HG03064 (cell line): ENCODE measurements at regions not wholly inside any gene's neighbourhood (a gene's known extent, or its start where the extent isn't known, plus 50 kb on each side); places are given as distances from the start of the nearest gene placed in this dataset.
"Not testable (repeated sequence)": the region's sequence is repeated elsewhere in the genome, so short reads cannot be mapped to it uniquely, and the experiment has no call there.

ENCODE experiments used
- ATAC-seq: cut with Tn5 transposase; IDR thresholded peaks from one replicate; pipeline ENCODE4 v1.9.1; 2021; ENCODE audit warnings: low read depth; ENCODE audit not compliant: unreplicated experiment

DNA sequence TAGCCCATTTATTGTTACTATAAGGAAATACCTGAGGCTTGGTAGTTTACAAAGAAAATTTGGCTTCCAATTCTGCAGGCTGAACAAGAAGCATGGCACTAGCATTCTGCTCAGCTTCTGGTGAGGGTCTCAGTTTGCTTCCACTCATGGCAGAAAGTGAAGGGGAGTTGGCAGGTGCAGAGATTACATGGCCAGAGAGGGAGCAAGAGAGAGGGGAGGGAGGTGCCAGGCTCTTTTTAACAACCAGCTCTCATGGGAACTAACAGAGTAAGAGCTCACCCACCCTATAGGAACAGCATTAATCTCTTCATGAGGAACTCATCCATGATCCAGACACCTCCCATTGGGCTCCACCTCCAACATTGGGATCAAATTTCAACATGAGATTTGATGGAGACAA lies 437.9 kb downstream of the CHL1 start:
- no peak for ATAC-seq

DNA sequence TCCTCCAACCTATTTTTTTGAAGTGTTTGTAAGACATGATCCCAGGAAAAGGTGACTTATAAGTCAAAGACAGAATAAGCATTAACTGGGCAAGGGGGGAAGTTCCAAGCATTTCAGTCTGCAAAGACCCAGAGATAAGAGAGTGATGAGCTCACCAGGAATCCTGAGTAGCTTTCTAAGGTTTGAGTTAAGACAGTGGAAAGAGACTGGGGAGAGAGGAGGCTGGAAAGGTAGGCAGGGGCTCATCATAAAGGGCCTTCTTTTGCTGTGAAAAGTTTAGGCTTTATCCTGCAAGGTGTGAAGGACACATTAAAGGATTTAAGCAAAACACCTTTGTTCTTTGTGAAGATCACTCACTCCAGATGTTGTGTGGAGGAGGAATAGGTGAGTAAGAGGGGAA lies 438.8 kb downstream of the CHL1 start:
- no peak for ATAC-seq

- ATAC-seq = no peak
Measured at GRCh38 chr3:643376-643775, 446.8 kb downstream of the CHL1 start.

GRCh38 chr3:655824-656223 lies 437.0 kb upstream of the CNTN6 start:
- no peak for ATAC-seq

GRCh38 chr3:661356-661755 lies 431.5 kb upstream of the CNTN6 start:
- ATAC-seq = no peak

GRCh38 chr3:674116-674515 lies 418.7 kb upstream of the CNTN6 start:
- ATAC-seq = no peak

DNA sequence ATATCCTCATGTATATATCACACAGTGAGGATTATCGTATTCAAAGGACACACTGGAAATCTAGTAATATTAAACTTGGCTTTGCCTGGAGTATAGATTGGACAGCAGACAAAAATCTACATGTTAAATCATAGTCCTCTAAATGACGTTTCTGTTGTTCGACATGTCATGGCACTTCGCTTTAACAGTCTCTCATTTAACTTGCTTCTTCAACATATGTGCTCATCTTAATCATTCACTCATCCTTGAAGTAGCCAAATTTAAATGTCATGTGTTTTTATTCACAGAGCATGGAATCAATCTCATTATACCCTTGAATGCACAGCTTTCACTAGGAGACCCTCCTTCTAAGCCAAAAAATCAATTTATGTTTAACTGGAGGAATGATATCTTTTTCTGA lies 417.0 kb upstream of the CNTN6 start:
- no peak for ATAC-seq

GRCh38 chr3:683770-684169 lies 409.1 kb upstream of the CNTN6 start:
- no peak for ATAC-seq

DNA sequence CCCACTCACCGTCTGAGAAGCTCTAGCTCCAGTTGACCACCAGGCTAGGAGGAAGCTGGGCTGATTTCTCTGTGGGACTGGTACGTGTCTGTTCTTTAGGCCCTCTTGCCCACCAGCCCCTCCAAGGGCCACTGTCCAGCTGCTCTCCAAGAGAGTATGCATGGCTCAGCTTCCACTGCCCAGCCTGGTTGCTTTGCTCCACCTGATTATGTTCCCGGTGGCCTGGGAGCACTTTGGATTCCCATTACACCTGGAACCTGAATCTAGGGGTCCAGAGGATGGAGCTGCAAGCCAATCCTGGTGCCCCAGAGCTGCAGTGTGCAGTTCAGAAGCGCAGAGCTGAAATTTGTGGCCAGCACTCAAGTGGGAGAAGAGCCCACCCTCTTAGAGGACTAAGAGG lies 402.1 kb upstream of the CNTN6 start:
- no peak for ATAC-seq

GRCh38 chr3:700514-700913 lies 392.3 kb upstream of the CNTN6 start:
- no peak for ATAC-seq

- ATAC-seq = no peak
Measured at GRCh38 chr3:707041-707440, 385.8 kb upstream of the CNTN6 start.

DNA sequence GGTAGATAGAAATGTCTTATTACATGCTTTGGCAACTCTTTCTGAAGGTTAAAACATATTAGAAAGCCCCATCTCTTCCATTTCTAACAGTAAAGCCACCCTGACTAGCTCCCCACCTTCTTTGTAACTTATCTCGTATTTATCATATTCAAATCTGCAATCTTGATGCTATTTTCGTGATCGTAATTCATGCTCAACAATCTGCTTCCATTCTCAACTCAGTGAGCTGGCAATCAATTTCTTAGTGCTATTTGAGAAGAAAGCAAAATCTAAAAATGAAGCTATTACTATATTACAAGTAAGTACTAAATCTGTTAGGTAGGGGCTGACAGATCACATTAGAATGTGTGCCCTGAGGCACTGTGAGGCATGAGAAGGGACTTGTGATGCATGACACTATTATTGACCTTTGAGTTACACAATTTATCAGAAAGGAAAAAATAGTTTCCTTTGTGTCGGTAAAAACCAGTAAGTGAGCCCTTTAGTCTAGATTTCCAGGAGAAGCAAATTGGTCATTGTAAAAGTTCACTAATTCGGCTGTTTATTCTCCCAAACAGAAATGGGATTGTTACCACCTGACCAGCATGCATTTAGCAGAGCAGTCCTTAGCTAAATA lies 379.7 kb upstream of the CNTN6 start:
- no peak for ATAC-seq

DNA sequence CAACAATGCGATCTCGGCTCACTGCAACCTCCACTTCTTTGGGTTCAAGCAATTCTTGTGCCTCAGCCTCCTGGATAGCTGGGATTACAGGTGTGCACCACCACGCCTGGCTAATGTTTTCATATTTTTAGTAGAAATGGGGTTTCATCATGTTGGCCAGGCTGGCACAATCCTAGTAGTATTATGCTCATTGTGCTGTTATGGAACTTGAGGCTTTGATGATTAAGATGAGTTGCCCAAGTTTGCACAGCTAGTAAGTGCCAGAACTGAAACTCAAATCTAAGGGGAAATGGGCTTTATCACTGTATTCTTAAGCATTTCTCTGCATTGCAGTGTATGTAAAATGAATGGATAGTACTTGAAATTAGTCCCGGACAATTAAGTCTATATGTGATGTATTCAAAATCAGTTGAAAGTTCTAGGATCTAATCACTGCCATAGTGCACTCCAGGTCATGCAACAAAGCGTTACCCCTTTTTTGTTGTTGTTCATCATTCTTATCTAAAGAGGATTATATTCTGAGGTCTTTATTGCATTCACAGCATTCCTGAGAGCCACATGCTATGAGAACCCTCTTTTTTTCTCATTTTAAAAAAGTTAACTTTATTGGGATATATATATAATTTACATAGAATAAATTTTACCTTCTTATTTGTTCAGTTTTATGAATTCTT lies 378.7 kb upstream of the CNTN6 start:
- ATAC-seq = no peak

GRCh38 chr3:721086-721485 lies 371.7 kb upstream of the CNTN6 start:
- no peak for ATAC-seq

DNA sequence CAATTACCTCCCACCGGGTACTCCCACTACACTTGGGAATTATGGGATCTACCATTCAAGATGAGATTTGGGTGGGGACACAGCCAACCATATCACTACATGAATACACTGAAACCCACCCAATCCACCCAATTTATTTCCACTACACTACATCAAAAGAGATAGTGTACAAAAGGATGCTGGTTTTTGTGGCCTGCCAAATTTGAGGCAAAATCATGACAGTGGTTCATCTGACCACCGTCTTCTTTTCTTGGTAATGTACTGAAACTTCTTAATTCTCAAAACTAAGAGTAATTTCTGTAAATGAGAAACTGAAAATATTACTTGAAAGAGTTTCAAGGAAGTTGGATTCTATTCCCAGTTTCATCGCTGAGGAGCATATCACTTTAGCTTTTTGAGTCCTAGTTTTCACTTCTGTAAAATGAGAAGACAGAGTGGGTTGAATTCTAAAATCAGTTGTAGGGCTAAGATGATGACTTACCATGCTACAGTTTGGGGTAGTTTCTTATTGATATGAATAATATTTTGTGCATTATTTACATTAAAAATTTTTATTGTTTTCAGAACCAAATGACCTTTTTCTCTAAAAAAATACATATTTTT lies 360.4 kb upstream of the CNTN6 start:
- no peak for ATAC-seq

DNA sequence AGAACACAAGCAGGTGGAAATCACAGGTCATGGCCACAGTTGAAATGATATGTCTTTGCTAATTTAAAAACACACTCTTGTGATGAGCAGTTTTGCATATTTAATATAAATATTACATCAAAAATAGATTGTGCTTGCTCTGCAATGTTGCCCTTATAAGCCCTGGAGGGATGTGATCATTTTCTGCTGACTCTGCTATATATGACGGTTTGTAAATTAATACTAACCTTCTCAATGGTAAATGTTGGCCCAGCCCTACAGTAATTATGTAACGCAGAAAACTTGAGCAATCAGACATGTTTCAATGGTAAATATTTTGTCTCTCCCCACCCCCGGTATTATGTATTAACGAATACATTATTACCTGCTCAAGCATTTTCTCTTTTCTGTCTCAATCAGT lies 359.5 kb upstream of the CNTN6 start:
- ATAC-seq = no peak

DNA sequence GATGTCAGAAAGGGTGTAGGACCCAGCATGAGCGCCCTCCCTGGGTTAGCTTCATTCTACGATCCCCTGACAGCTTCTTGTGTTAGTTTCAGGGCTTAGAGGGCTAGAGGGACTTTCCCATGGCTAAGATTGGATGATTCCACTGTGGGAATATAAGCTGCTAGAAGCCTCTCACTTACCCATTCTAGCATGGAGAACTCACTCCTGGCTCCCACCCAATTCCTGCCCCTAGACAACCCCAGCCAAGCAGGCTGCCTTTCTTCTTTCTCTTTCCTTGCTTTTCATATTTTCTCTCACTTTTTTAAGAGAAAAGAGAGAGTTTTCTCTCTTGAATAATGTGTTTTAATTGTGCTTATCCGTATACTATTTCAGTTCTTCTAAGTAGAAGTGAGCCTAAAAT lies 335.1 kb upstream of the CNTN6 start:
- no peak for ATAC-seq

GRCh38 chr3:759106-759505 lies 333.7 kb upstream of the CNTN6 start:
- no peak for ATAC-seq

DNA sequence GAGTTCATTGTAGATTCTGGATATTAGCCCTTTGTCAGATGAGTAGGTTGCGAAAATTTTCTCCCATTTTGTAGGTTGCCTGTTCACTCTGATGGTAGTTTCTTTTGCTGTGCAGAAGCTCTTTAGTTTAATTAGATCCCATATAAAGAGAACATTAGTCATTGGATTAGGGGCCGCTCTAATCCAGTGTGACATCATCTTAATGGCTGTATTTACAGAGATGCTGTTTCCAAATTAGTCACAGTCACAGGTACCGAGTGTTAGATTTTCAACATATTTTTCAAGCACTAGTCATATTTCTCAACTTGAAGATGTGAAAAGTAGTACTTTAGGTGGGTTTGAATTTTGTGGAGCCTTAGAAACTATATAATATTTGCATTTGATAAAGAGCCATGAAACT lies 319.4 kb upstream of the CNTN6 start:
- ATAC-seq = not testable (repeated sequence)

- no peak for ATAC-seq
Measured at GRCh38 chr3:775178-775880, 317.5 kb upstream of the CNTN6 start.

- no peak for ATAC-seq
Measured at GRCh38 chr3:780505-780904, 312.3 kb upstream of the CNTN6 start.

DNA sequence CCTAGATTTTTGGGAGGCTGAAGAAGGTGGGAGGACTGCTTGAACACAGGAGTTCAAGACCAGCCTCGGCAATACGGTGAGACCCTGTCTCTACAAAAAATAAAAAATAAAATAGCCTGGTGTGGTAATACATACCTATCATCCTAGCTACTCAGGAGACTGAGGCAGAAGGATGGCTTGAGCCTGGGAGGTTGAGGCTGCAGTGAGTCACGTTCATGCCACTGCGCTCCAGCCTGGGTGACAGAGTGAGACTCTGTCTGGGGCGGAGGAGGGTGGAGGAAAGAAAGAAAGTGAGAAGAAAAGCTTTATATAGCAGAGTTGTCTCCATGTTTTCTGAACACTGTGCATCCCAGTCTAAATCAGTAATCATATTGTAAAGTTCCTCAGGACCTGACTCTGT lies 301.4 kb upstream of the CNTN6 start:
- ATAC-seq = no peak
